ENCODE measurements at regions not wholly inside any gene's neighbourhood (a gene's known extent, or its start where the extent isn't known, plus 50 kb on each side); places are given as distances from the start of the nearest gene placed in this dataset.

- no peak for TF ChIP-seq CTCF (IDR thresholded peaks at IDR 0.05)
These were observed 65.9 kb upstream of the C3orf80 start for GRCh38 chr3:160159341-160159740.

GRCh38 chr3:160159806-160160205, 65.4 kb upstream of the C3orf80 start:
- no peak for TF ChIP-seq CTCF (IDR thresholded peaks at IDR 0.05)
- H3K4me1 ChIP-seq, result no peaks in the 10 kb centered on the region
- H3K27me3 ChIP-seq (ENCODE audit: low read depth), result no peaks in the 10 kb centered on the region
- no peak overlapping the region for H3K27ac ChIP-seq
- DNase-seq, result no peak
- no peaks in the 10 kb centered on the region for H3K36me3 ChIP-seq
- no peak for ATAC-seq
- H3K4me3 ChIP-seq, result no peak overlapping the region
- no peaks in the 10 kb centered on the region for H3K9me3 ChIP-seq
- intact Hi-C loops (cut with DNase I), result no loop called here

More at GRCh38 chr3:160159341-160159740, 65.9 kb upstream of the C3orf80 start:
- no peak for ATAC-seq
- Histone ChIP-seq H3K36me3 (no peaks in the 10 kb centered on the region), H3K9me3 (no peaks in the 10 kb centered on the region), H3K4me3 (no peak overlapping the region), H3K4me1 (no peaks in the 10 kb centered on the region), H3K27ac (no peak overlapping the region), H3K27me3 (ENCODE audit: low read depth) (no peaks in the 10 kb centered on the region)
- intact Hi-C loops (cut with DNase I), result no loop called here
- DNase-seq, result no peak

GRCh38 chr3:160161921-160162320, 63.3 kb upstream of the C3orf80 start:
- Histone ChIP-seq H3K4me3 (no peak overlapping the region), H3K36me3 (no peaks in the 10 kb centered on the region), H3K27me3 (ENCODE audit: low read depth) (no peaks in the 10 kb centered on the region), H3K4me1 (no peaks in the 10 kb centered on the region), H3K27ac (no peak overlapping the region), H3K9me3 (no peaks in the 10 kb centered on the region)
- TF ChIP-seq CTCF (IDR thresholded peaks at IDR 0.05), result no peak
- ATAC-seq (no peak), DNase-seq (no peak)
- intact Hi-C loops (cut with DNase I), result no loop called here

- no peak for TF ChIP-seq CTCF (IDR thresholded peaks at IDR 0.05)
- H3K4me3 ChIP-seq, result no peak overlapping the region
- no peaks in the 10 kb centered on the region for H3K27me3 ChIP-seq (ENCODE audit: low read depth)
- H3K36me3 ChIP-seq, result no peaks in the 10 kb centered on the region
- no peaks in the 10 kb centered on the region for H3K4me1 ChIP-seq
- H3K9me3 ChIP-seq, result no peaks in the 10 kb centered on the region
- H3K27ac ChIP-seq, result no peak overlapping the region
- intact Hi-C loops (cut with DNase I), result no loop called here
- DNase-seq (no peak), ATAC-seq (no peak)
These were observed 62.8 kb upstream of the C3orf80 start for GRCh38 chr3:160162440-160162839.

GRCh38 chr3:160163229-160163878, 61.9 kb upstream of the C3orf80 start:
- no peaks in the 10 kb centered on the region for H3K4me1 ChIP-seq
- intact Hi-C loops (cut with DNase I), result no loop called here
- H3K4me3 ChIP-seq, result no peak overlapping the region
- TF ChIP-seq CTCF (IDR thresholded peaks at IDR 0.05), result peak; percentile 38
- DNase-seq (no peak), ATAC-seq (peak in 1 of 2 donors; percentile 62)
- H3K9me3 ChIP-seq, result no peaks in the 10 kb centered on the region
- no peaks in the 10 kb centered on the region for H3K36me3 ChIP-seq
- H3K27me3 ChIP-seq (ENCODE audit: low read depth), result no peaks in the 10 kb centered on the region
- no peak overlapping the region for H3K27ac ChIP-seq

Measured in lower lobe of right lung (tissue), 2 donors.